GM12878 (cell line): ENCODE measurements at regions not wholly inside any gene's neighbourhood (a gene's known extent, or its start where the extent isn't known, plus 50 kb on each side); places are given as distances from the start of the nearest gene placed in this dataset.

ENCODE experiments used
- ATAC-seq: fragments of 200-7000 bp; cut with Tn5 transposase; 3 replicates; pipeline ENCODE4 v1.9.1; 2020; ENCODE audit warnings: mild to moderate bottlenecking, moderate library complexity
- BruUV-seq: library from RNA; stranded (reverse); fragments of 400-500 nt; replicated peaks from 2 replicates; lab custom pipeline; 2021; lab: Mats Ljungman, UMichigan
- CTCF ChIA-PET: fragments of 300-600 bp; sonication (Branson Sonifier 250); formaldehyde crosslinking; extraction: SDS; loops from one replicate; lab custom pipeline; 2021; ENCODE audit warnings: inconsistent platforms; lab: Yijun Ruan, JAX
- POLR2A ChIA-PET: fragments of 350-600 bp; formaldehyde crosslinking; extraction: SDS; loops from one replicate; lab custom pipeline; 2021; ENCODE audit warnings: inconsistent platforms; lab: Charles Lee
- RAD21 ChIA-PET: fragments of 300-600 bp; sonication (Branson Sonifier 250); formaldehyde crosslinking; loops from one replicate; lab custom pipeline; 2023; ENCODE audit warnings: antibody characterized with exemption; ENCODE audit not compliant: unreplicated experiment; lab: Charles Lee
- SMC1A ChIA-PET: fragments of 300-600 bp; sonication (Branson Sonifier 250); formaldehyde crosslinking; loops from one replicate; lab custom pipeline; 2023; ENCODE audit not compliant: unreplicated experiment, uncharacterized antibody; lab: Charles Lee
- DNase-seq: peaks from one replicate; pipeline ENCODE4 v3.0.0-alpha.2; 2011; ENCODE audit warnings: low read depth, low spot score
- FAIRE-seq: peaks from 3 replicates; lab custom pipeline; 2011; peaks lifted over from hg19 to GRCh38; lab: Jason Lieb, UNC
- H2AFZ ChIP-seq: 2 replicates; pipeline ENCODE4 v1.6.0; 2011; ENCODE audit warnings: low read depth, low read length, control low read depth; ENCODE audit not compliant: control insufficient read depth
- H3K27ac ChIP-seq: 2 replicates; pipeline ENCODE4 v1.5.1; 2011; ENCODE audit warnings: control low read depth; ENCODE audit not compliant: control insufficient read depth, insufficient read depth
- H3K27me3 ChIP-seq, 2 experiments: replicated peaks in 1 of 2; 2 replicates each; pipeline versions ENCODE4 v1.6.0 to v1.6.1; 2011; ENCODE audit warnings: low read length in 1 of 2; ENCODE audit not compliant: control insufficient read depth in 2 of 2, insufficient read depth in 2 of 2
- H3K36me3 ChIP-seq, 2 experiments: 2 replicates each; pipeline ENCODE4 v1.5.1; 2011; ENCODE audit warnings: low read length in 1 of 2; ENCODE audit not compliant: control insufficient read depth in 2 of 2, insufficient read depth in 2 of 2
- H3K4me1 ChIP-seq: 2 replicates; pipeline ENCODE4 v1.6.1; 2011; ENCODE audit warnings: mild to moderate bottlenecking, low read length, moderate library complexity, mixed read lengths; ENCODE audit not compliant: control insufficient read depth, insufficient read depth
- H3K4me2 ChIP-seq: 2 replicates; pipeline ENCODE4 v1.6.0; 2011; ENCODE audit warnings: control low read depth; ENCODE audit not compliant: control insufficient read depth, insufficient read depth
- H3K4me3 ChIP-seq: fragments of 200-600 bp; sonication (generic); 2 replicates; pipeline ENCODE4 v1.5.1; 2016
- H3K79me2 ChIP-seq: 2 replicates; pipeline ENCODE4 v1.6.0; 2011; ENCODE audit warnings: low read length; ENCODE audit not compliant: control insufficient read depth, insufficient read depth
- H3K9ac ChIP-seq: 2 replicates; pipeline ENCODE4 v1.8.0; 2011; ENCODE audit warnings: low read length, control low read depth, mixed read lengths; ENCODE audit not compliant: control insufficient read depth, insufficient read depth
- H3K9me3 ChIP-seq: replicated peaks from 3 replicates; pipeline ENCODE4 v1.5.1; 2011; ENCODE audit warnings: mild to moderate bottlenecking, low read length; ENCODE audit not compliant: control insufficient read depth, insufficient read depth
- H4K20me1 ChIP-seq: 2 replicates; pipeline ENCODE4 v1.6.0; 2011; ENCODE audit not compliant: control insufficient read depth, insufficient read depth
- BHLHE40 ChIP-seq, 2 experiments: fragments of 450-650 bp in 1 of 2; IDR thresholded peaks; 2 replicates each; pipeline ENCODE4 v1.6.1; 2011 to 2017; ENCODE audit warnings: low read depth in 2 of 2, borderline replicate concordance in 1 of 2, improper control_type of control experiment in 1 of 2, low read length in 1 of 2, mild to moderate bottlenecking in 1 of 2
- CEBPB ChIP-seq, 2 experiments: fragments of 150-350 bp in 1 of 2; IDR thresholded peaks; 2 replicates each; pipeline ENCODE4 v1.6.1; 2012 to 2014; ENCODE audit warnings: low read depth in 2 of 2, low read length in 2 of 2, borderline replicate concordance in 1 of 2, inconsistent platforms in 1 of 2
- ELK1 ChIP-seq: IDR thresholded peaks from 2 replicates; pipeline ENCODE4 v1.6.1; 2012; ENCODE audit warnings: low read depth, low read length, improper control_type of control experiment
- MEF2A ChIP-seq: IDR thresholded peaks from 2 replicates; pipeline ENCODE4 v1.6.1; 2011; ENCODE audit warnings: low read depth, mild to moderate bottlenecking, low read length, moderate library complexity; ENCODE audit not compliant: insufficient read depth
- MYB ChIP-seq: fragments of 150-350 bp; IDR thresholded peaks from 2 replicates; pipeline ENCODE4 v1.6.1; 2014; ENCODE audit warnings: mild to moderate bottlenecking, low read depth, low read length, borderline replicate concordance
- NR2C2 ChIP-seq: IDR thresholded peaks from 2 replicates; pipeline ENCODE4 v1.6.1; 2011; ENCODE audit warnings: borderline replicate concordance, low read depth; ENCODE audit not compliant: control insufficient read depth, insufficient read length
- POLR2AphosphoS5 ChIP-seq: IDR thresholded peaks from 2 replicates; pipeline ENCODE4 v1.6.1; 2011; ENCODE audit warnings: mild to moderate bottlenecking, low read length, inconsistent platforms
- RCOR1 ChIP-seq: conservative IDR thresholded peaks from 2 replicates; pipeline ENCODE4 v1.6.1; 2012; ENCODE audit warnings: low read depth, low read length, improper control_type of control experiment
- RELA ChIP-seq: fragments of 450-650 bp; IDR thresholded peaks from 2 replicates; pipeline ENCODE4 v1.8.0; 2014; ENCODE audit warnings: borderline replicate concordance; ENCODE audit not compliant: partially characterized antibody
- SIN3A ChIP-seq: IDR thresholded peaks from 2 replicates; pipeline ENCODE4 v1.6.1; 2012; ENCODE audit warnings: low read depth, low read length, improper control_type of control experiment
- SREBF2 ChIP-seq: IDR thresholded peaks from 2 replicates; pipeline ENCODE4 v1.6.1; 2012; ENCODE audit warnings: mild to moderate bottlenecking, low read length
- TCF3 ChIP-seq: IDR thresholded peaks from 2 replicates; pipeline ENCODE4 v1.6.1; 2012; ENCODE audit warnings: low read depth, mild to moderate bottlenecking, low read length, borderline replicate concordance; ENCODE audit not compliant: insufficient read depth
- ZNF217 ChIP-seq: fragments of 450-650 bp; IDR thresholded peaks from 2 replicates; pipeline ENCODE4 v1.6.1; 2017; ENCODE audit warnings: antibody characterized with exemption, mild to moderate bottlenecking
- ZNF384 ChIP-seq: IDR thresholded peaks from 2 replicates; pipeline ENCODE4 v1.6.1; 2012; ENCODE audit warnings: low read depth, mild to moderate bottlenecking, low read length, improper control_type of control experiment, borderline replicate concordance
- WGBS: methylation state at CpG from one replicate; pipeline ENCODE4 v1.1.6; 2016; ENCODE audit warnings: low lambda C conversion rate; ENCODE audit not compliant: insufficient replicate concordance, insufficient coverage; ENCODE audit errors: missing lambda C conversion rate; 5-methylcytosine and 5-hydroxymethylcytosine counted together
- in situ Hi-C: fragments of 300-500 bp; cut with MboI; formaldehyde crosslinking; loops from 9 replicates; pipeline ENCODE4 v1.14.3; 2018; ENCODE audit warnings: mixed read lengths
- intact Hi-C: fragments of 100-400 bp; cut with micrococcal nuclease; formaldehyde crosslinking; loops from one replicate; pipeline ENCODE4 v1.14.2; 2022; ENCODE audit not compliant: unreplicated experiment

- RAD21 ChIA-PET, result no interaction called here
- Histone ChIP-seq H3K4me2 (peak overlapping the region; percentile 84), H3K27me3 (no peaks in the 10 kb centered on the region), H3K27ac (no peak overlapping the region), H4K20me1 (no peaks in the 10 kb centered on the region)
- peak; percentile 83 for ATAC-seq
- peak; percentile 21 for DNase-seq
- POLR2A ChIA-PET, result no interaction called here
- no TSS peak for BruUV-seq
- CTCF ChIA-PET, result interaction anchor here (1.4 to 1.7 kb wide), 2 partner anchors 12 to 30 kb away, joined by 3 to 5 read pairs; no protein-coding TSS in a partner anchor
- TF ChIP-seq MEF2A, result no peak
- no peak for TF ChIP-seq RCOR1
- no peak for TF ChIP-seq SIN3A
- no peak for TF ChIP-seq ZNF217
- TF ChIP-seq, all 136 proteins: peak for 0
- Histone ChIP-seq H3K9me3 (no peaks in the 10 kb centered on the region), H3K36me3 (no peaks in the 10 kb centered on the region), H3K4me3 (no peak overlapping the region; the same call in 1 of the 2 replicates), H3K9ac (no peak overlapping the region), H2AFZ (peak overlapping the region; percentile 85), H3K79me2 (no peaks in the 10 kb centered on the region), H3K4me1 (no peaks in the 10 kb centered on the region)
- 16% methylated on average over 3 of the region's 3 CpGs for WGBS
- in situ Hi-C loops, result no loop called here
- FAIRE-seq, result peak; percentile 81
- SMC1A ChIA-PET, result interaction anchor here (1.5 kb wide), 1 partner anchor 17 kb away, joined by 4 read pairs; no protein-coding TSS in a partner anchor
- intact Hi-C loops, result no loop called here
These were observed 792.3 kb downstream of the DIPK2A start for GRCh38 chr3:144763878-144764454.

GRCh38 chr3:144770281-144770680 lies 798.7 kb downstream of the DIPK2A start:
- ChIA-PET CTCF (interaction anchor here (0.6 to 1.9 kb wide), 2 partner anchors 15 to 82 kb away, joined by 3 to 4 read pairs; no protein-coding TSS in a partner anchor), POLR2A (no interaction called here), RAD21 (no interaction called here), SMC1A (interaction anchor here (0.7 kb wide), 1 partner anchor 468 kb away, joined by 3 read pairs; no protein-coding TSS in a partner anchor)
- H3K4me1 ChIP-seq, result no peaks in the 10 kb centered on the region
- WGBS, result 0% methylated on average over 1 of the region's 1 CpG
- no peak overlapping the region for H3K4me3 ChIP-seq
- H3K27ac ChIP-seq, result no peak overlapping the region
- H3K9ac ChIP-seq, result no peak overlapping the region
- ATAC-seq (no peak), DNase-seq (no peak), FAIRE-seq (no peak)
- in situ Hi-C loops (no loop called here), intact Hi-C loops (loop anchor here (2.0 to 10.0 kb wide), 2 partner anchors 795 to 875 kb away; no protein-coding TSS in a partner anchor)
- H3K9me3 ChIP-seq, result no peaks in the 10 kb centered on the region
- H4K20me1 ChIP-seq, result no peaks in the 10 kb centered on the region
- no TSS peak for BruUV-seq
- H3K36me3 ChIP-seq, result no peaks in the 10 kb centered on the region
- H2AFZ ChIP-seq, result no peak overlapping the region
- no peak overlapping the region for H3K4me2 ChIP-seq
- H3K27me3 ChIP-seq, result no peaks in the 10 kb centered on the region
- no peaks in the 10 kb centered on the region for H3K79me2 ChIP-seq
- TF ChIP-seq SIN3A (no peak), SREBF2 (no peak), POLR2AphosphoS5 (no peak), NR2C2 (no peak), ZNF384 (no peak), ELK1 (no peak), MYB (no peak), BHLHE40 (IDR thresholded peaks at IDR 0.05; ENCODE audit: borderline replicate concordance in 1 of 2, low read depth in 2 of 2, low read length in 1 of 2) (no peak), TCF3 (no peak), RELA (no peak), CEBPB (IDR thresholded peaks at IDR 0.05; ENCODE audit: borderline replicate concordance in 1 of 2, low read depth in 2 of 2, low read length in 2 of 2) (no peak)
